Right ventricle myocardium superior (tissue), 1 donor: ENCODE measurements at regions not wholly inside any gene's neighbourhood (a gene's known extent, or its start where the extent isn't known, plus 50 kb on each side); places are given as distances from the start of the nearest gene placed in this dataset.

Source experiments
- ATAC-seq: fragments of 200-7000 bp; cut with Tn5 transposase; one replicate; pipeline ENCODE4 v1.9.1; 2020; ENCODE audit warnings: mild to moderate bottlenecking; ENCODE audit not compliant: poor library complexity
- DNase-seq: peaks from one replicate; pipeline ENCODE4 v3.0.0-alpha.2; 2020
- intact Hi-C: fragments of 100-400 bp; cut with DNase I; formaldehyde crosslinking; loops from one replicate; pipeline ENCODE4 v1.11.2; 2022
- donor health status: DM: no; HTN: yes; CAD: no; lungs with severe emphysema.

- DNase-seq (peak; percentile 48), ATAC-seq (peak; percentile 98)
- intact Hi-C loops = no loop called here
Observed at GRCh38 chr14:53470351-53471043, 317.4 kb upstream of the DDHD1 start.

- ATAC-seq (no peak), DNase-seq (no peak)
- intact Hi-C loops = no loop called here
Observed at GRCh38 chr14:53468876-53469275, 315.8 kb upstream of the DDHD1 start.

DNA sequence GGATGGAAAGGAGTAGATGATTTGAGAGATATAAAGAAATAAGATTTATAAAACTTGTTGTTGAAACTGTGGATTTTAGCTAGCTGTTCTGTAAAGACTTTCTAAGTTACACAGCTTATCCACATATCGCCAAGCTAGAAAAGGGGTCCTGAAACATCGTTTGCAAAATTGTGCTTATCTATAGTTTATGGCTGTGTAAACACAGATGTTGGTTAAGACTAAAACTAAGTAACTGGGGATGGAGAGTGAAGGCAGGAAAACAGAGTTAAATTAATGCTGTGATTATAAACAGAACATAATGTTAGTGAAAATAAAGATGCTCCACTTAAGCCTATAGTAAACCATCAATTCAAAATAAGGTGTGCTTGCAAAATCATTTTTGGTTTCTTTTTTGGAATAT lies 311.3 kb upstream of the DDHD1 start:
- DNase-seq (no peak), ATAC-seq (no peak)
- intact Hi-C loops = no loop called here

GRCh38 chr14:53462931-53463778 lies 310.0 kb upstream of the DDHD1 start:
- ATAC-seq (no peak), DNase-seq (no peak)
- intact Hi-C loops = no loop called here

GRCh38 chr14:53461858-53462257 lies 308.7 kb upstream of the DDHD1 start:
- intact Hi-C loops = no loop called here
- no peak for ATAC-seq
- DNase-seq = no peak

DNA sequence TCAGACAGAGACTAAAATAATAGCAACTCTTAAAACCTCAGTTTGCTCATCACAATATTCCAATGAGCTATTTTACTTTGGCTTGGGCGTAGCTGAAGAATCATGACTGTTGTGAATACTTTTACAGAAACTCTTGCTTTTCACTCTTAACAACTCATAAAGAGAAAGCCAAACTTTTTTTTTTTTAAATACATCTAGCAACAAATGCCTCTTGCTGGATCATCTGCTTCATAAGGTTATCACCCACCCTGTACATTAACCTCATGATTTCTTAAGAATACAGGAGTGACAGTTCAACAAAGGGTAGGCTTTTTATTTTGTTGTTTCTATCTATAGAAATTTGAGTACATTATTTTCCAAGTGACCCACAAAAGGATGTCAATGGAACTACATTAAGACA lies 307.4 kb upstream of the DDHD1 start:
- ATAC-seq = no peak
- DNase-seq = no peak
- intact Hi-C loops = no loop called here

- no peak for ATAC-seq
- intact Hi-C loops = no loop called here
- DNase-seq = no peak
Observed at GRCh38 chr14:53458368-53458814, 305.3 kb upstream of the DDHD1 start.

- ATAC-seq = no peak
- no peak for DNase-seq
- intact Hi-C loops = no loop called here
Observed at GRCh38 chr14:53456931-53457330, 303.8 kb upstream of the DDHD1 start.

GRCh38 chr14:53452005-53452673 lies 299.0 kb upstream of the DDHD1 start:
- intact Hi-C loops = no loop called here
- DNase-seq = no peak
- no peak for ATAC-seq

- no peak for ATAC-seq
- DNase-seq = no peak
- intact Hi-C loops = no loop called here
Observed at GRCh38 chr14:53450871-53451270, 297.7 kb upstream of the DDHD1 start.

DNA sequence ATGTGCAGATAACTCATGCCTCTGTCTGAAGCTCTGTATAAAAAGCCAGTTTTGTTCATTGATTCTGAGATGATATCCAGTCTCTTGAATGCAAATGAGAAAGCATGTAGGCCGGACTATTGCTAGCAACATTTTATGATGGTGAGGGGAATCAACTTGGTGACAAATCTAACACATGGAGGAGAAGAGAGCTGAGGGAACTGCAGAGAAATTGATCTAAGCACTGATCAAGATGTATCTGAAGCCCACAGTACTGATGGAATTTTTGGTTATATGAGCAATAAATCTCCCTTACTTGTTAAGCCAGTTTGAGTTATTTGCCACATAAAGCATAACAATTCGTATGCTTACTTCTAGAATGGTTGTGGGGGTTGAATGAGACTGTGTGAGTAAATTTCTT lies 295.6 kb upstream of the DDHD1 start:
- no peak for ATAC-seq

GRCh38 chr14:53444677-53445312 lies 291.7 kb upstream of the DDHD1 start:
- intact Hi-C loops = no loop called here
- DNase-seq = no peak
- no peak for ATAC-seq

More for the DNA sequence above, 295.6 kb upstream of the DDHD1 start:
- no peak for DNase-seq
- intact Hi-C loops = no loop called here

DNA sequence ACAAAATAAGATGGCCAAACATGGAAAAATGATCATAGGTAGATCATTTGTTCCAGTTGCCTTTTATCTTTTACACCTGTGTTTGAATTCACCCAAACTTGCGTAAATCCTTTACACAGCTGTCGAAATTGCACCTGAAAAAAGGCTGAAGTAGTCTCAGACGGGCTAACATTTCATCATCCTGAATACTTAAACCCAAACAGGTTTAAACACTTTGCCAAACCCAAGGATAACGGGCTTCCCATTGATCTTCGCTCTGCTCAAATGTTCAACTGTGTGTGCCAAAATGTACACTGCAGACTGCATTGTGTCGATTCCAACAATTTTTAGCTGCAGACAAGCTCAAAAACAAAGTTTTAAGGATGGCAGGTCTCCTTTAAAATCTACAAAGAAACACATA lies 288.7 kb upstream of the DDHD1 start:
- intact Hi-C loops = no loop called here
- ATAC-seq = no peak
- DNase-seq = no peak

GRCh38 chr14:53437858-53438257 lies 284.7 kb upstream of the DDHD1 start:
- DNase-seq (no peak), ATAC-seq (no peak)
- intact Hi-C loops = no loop called here

GRCh38 chr14:53432378-53432802 lies 279.3 kb upstream of the DDHD1 start:
- ATAC-seq = peak; percentile 64
- intact Hi-C loops = no loop called here

GRCh38 chr14:53430870-53431269 lies 277.7 kb upstream of the DDHD1 start:
- no peak for ATAC-seq
- intact Hi-C loops = no loop called here
- DNase-seq = no peak

More at GRCh38 chr14:53432378-53432802, 279.3 kb upstream of the DDHD1 start:
- no peak for DNase-seq

DNA sequence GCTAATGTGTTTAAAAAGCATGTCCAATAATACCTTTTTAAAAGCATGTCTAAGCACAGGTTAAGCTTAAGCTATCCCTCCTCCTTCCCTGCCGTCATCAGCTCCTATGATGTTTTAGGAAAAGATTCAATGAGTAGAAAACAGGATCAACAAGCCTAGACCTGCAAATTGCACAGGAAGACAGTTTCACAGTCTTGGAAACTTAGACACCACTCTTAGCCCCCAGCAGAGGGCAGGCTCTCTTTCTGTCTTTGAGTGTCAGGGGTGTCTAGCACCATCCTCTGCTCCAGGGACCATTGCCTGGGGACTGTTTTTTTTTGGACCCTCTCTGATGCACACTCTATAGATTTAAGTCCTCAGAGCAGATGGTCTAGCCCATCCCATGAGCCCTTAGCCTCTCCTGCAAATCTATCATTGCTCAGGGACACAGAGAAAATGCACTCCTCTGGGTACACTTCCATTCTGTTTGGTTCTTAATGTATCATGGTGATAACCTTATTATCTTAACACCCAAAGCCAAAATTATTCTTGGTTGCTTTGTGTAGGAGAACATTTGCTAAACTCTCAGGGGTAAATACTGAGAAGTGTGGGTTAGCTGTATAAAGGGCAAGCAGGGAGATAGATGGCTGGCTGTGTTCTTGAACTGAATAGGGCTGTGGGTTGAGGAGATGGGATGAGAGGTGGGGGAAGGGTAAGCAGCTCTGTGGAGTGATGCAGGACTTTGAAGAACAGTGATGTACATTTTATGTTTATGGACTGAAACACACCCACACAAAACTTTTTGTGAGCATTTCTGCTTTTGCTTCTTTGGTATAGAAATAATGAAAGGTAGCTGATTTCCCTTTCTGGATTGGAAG lies 259.9 kb upstream of the DDHD1 start:
- DNase-seq = no peak
- intact Hi-C loops = no loop called here
- ATAC-seq = no peak

DNA sequence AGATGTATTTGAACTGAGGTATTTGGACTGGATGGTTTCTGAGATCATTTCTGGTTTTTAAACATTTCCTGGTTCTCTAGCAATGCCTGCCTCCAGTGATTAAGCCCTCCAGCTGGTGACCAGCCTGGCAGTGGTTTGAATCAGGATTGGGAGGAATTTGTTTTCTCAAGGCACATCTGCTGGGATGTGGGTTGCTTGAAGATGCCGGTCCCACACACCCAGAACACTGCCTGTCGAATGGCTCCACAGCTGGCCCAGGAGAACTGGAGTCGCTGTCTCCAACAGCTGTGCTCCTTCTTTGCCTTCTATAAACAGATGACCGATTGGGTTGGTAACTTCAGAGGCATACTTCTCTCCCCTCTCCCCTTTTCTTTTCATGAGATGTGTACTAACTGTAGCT lies 258.0 kb upstream of the DDHD1 start:
- DNase-seq = peak; percentile 36
- intact Hi-C loops = no loop called here
- ATAC-seq = no peak
